ENCODE measurements at regions not wholly inside any gene's neighbourhood (a gene's known extent, or its start where the extent isn't known, plus 50 kb on each side); places are given as distances from the start of the nearest gene placed in this dataset.

DNA sequence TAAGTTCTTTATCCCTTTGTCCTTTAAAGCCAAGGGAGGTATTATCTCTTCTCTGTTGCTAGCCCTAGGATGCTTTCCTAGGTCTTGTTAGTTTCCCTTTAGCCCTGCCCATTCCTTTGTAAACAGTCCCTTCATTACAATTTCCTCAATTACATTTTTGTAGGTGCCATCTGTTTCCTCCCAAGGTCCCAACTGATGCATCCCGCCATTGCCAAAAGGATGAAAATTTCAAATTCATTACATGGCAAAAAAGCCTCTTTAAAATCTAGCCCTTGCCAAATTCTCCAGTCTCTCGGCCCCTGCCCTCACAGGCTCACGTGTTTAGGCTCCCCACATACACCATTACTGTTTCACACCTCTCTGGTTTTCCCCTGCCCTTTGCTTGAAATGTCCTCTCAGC is 151.9 kb upstream of the C1orf87 start:
- no peak overlapping the region for H3K9ac ChIP-seq (ENCODE audit: extremely low read depth, low read length, poor library complexity, severe bottlenecking)
- H3K9me3 ChIP-seq (ENCODE audit: control insufficient read depth, low read length), result no peaks in the 10 kb centered on the region
- H3K9me3 Mint-ChIP-seq, result no peaks in the 10 kb centered on the region
- H3K36me3 ChIP-seq (ENCODE audit: control insufficient read depth, insufficient read depth, low read length), result no peaks in the 10 kb centered on the region
- no peaks in the 10 kb centered on the region for H3K4me1 ChIP-seq (ENCODE audit: control insufficient read depth, insufficient read depth, low read length)
- DNase-seq, result no peak
- H3K27me3 Mint-ChIP-seq (ENCODE audit: insufficient read depth), result no peaks in the 10 kb centered on the region
- no peak overlapping the region for H3K27ac ChIP-seq (ENCODE audit: low read depth, low read length)
- WGBS, 2 experiments (ENCODE audit: insufficient coverage in 1 of 2, insufficient read length in 1 of 2), result 83 to 92% methylated on average over 2 to 3 of the region's 3 CpGs
- H3K27me3 ChIP-seq (ENCODE audit: control insufficient read depth, insufficient read depth, low read length, poor library complexity, severe bottlenecking), result no peaks in the 10 kb centered on the region
- no peak overlapping the region for H3K4me3 ChIP-seq (ENCODE audit: low read length)
- no peaks in the 10 kb centered on the region for H3K4me1 Mint-ChIP-seq
- TF ChIP-seq, protein P1, sequence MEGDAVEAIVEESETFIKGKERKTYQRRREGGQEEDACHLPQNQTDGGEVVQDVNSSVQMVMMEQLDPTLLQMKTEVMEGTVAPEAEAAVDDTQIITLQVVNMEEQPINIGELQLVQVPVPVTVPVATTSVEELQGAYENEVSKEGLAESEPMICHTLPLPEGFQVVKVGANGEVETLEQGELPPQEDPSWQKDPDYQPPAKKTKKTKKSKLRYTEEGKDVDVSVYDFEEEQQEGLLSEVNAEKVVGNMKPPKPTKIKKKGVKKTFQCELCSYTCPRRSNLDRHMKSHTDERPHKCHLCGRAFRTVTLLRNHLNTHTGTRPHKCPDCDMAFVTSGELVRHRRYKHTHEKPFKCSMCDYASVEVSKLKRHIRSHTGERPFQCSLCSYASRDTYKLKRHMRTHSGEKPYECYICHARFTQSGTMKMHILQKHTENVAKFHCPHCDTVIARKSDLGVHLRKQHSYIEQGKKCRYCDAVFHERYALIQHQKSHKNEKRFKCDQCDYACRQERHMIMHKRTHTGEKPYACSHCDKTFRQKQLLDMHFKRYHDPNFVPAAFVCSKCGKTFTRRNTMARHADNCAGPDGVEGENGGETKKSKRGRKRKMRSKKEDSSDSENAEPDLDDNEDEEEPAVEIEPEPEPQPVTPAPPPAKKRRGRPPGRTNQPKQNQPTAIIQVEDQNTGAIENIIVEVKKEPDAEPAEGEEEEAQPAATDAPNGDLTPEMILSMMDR (conservative IDR thresholded peaks at IDR 0.05), result no peak
- H3K4me3 Mint-ChIP-seq, result no peak overlapping the region
- H3K27ac Mint-ChIP-seq, result no peak overlapping the region
- H3K36me3 Mint-ChIP-seq (ENCODE audit: low read depth), result no peaks in the 10 kb centered on the region

DNA sequence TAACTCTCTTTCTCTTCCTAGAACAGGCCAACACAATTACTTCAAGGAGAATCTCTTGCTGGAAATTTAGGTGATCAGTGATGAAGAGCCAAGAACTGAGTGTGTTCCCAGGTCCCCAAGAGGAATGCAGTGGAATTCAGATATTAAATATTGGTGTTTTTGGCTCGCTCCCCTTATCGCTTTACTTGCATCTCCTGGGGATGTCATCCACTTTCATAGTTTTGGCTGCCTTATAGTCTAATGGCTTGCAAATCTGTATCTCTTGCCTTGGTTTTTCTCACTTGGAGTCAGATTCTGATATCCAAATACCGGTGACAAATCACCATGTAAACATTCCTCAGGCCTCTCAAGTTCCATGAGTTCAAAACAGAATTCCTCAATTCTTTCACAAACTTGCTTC is 151.0 kb upstream of the C1orf87 start:
- Histone ChIP-seq H3K4me3 (ENCODE audit: low read length) (no peak overlapping the region), H3K9me3 (ENCODE audit: control insufficient read depth, low read length) (no peaks in the 10 kb centered on the region), H3K9ac (ENCODE audit: extremely low read depth, low read length, poor library complexity, severe bottlenecking) (no peak overlapping the region), H3K36me3 (ENCODE audit: control insufficient read depth, insufficient read depth, low read length) (no peaks in the 10 kb centered on the region), H3K27ac (ENCODE audit: low read depth, low read length) (no peak overlapping the region), H3K27me3 (ENCODE audit: control insufficient read depth, insufficient read depth, low read length, poor library complexity, severe bottlenecking) (no peaks in the 10 kb centered on the region), H3K4me1 (ENCODE audit: control insufficient read depth, insufficient read depth, low read length) (no peaks in the 10 kb centered on the region)
- no peaks in the 10 kb centered on the region for H3K9me3 Mint-ChIP-seq
- 99 to 100% methylated on average over 1 to 3 of the region's 3 CpGs for WGBS, 2 experiments (ENCODE audit: insufficient coverage in 1 of 2, insufficient read length in 1 of 2)
- no peaks in the 10 kb centered on the region for H3K27me3 Mint-ChIP-seq (ENCODE audit: insufficient read depth)
- no peak for DNase-seq
- H3K27ac Mint-ChIP-seq, result no peak overlapping the region
- H3K36me3 Mint-ChIP-seq (ENCODE audit: low read depth), result no peaks in the 10 kb centered on the region
- TF ChIP-seq, protein P1 (conservative IDR thresholded peaks at IDR 0.05), result no peak
- H3K4me1 Mint-ChIP-seq, result no peaks in the 10 kb centered on the region
- H3K4me3 Mint-ChIP-seq, result no peak overlapping the region

DNA sequence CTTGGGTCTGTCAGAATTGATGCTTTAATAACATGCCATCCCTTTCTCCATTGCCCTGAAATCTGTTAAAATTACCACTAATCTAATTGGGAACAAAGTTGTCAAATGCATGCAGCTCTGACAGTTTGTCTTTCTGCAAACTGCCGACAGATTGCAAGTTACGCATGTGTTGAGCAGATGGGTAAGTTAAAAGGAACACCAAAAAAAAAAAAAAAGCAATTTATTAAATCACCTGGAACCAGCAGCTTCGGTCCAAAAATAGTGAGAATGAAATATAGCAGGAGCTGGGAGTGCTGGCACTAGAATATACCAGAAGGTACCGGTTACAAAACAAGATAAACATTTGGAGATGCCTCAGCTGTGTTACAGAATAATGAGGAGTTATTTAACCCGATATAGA is 149.6 kb upstream of the C1orf87 start:
- TF ChIP-seq, protein P1 (conservative IDR thresholded peaks at IDR 0.05), result no peak
- no peak overlapping the region for H3K4me3 Mint-ChIP-seq
- Histone ChIP-seq H3K27me3 (ENCODE audit: control insufficient read depth, insufficient read depth, low read length, poor library complexity, severe bottlenecking) (no peaks in the 10 kb centered on the region), H3K4me1 (ENCODE audit: control insufficient read depth, insufficient read depth, low read length) (no peaks in the 10 kb centered on the region), H3K36me3 (ENCODE audit: control insufficient read depth, insufficient read depth, low read length) (no peaks in the 10 kb centered on the region), H3K4me3 (ENCODE audit: low read length) (no peak overlapping the region), H3K27ac (ENCODE audit: low read depth, low read length) (no peak overlapping the region), H3K9ac (ENCODE audit: extremely low read depth, low read length, poor library complexity, severe bottlenecking) (no peak overlapping the region), H3K9me3 (ENCODE audit: control insufficient read depth, low read length) (no peaks in the 10 kb centered on the region)
- DNase-seq, result no peak
- H3K36me3 Mint-ChIP-seq (ENCODE audit: low read depth), result no peaks in the 10 kb centered on the region
- no peaks in the 10 kb centered on the region for H3K4me1 Mint-ChIP-seq
- no peaks in the 10 kb centered on the region for H3K27me3 Mint-ChIP-seq (ENCODE audit: insufficient read depth)
- no peaks in the 10 kb centered on the region for H3K9me3 Mint-ChIP-seq
- no peak overlapping the region for H3K27ac Mint-ChIP-seq
- WGBS, 2 experiments (ENCODE audit: insufficient coverage in 1 of 2, insufficient read length in 1 of 2), result 90 to 93% methylated on average over 3 to 5 of the region's 5 CpGs
